ENCODE measurements at regions not wholly inside any gene's neighbourhood (a gene's known extent, or its start where the extent isn't known, plus 50 kb on each side); places are given as distances from the start of the nearest gene placed in this dataset.
"Not testable (repeated sequence)": the region's sequence is repeated elsewhere in the genome, so short reads cannot be mapped to it uniquely, and the experiment has no call there.

DNA sequence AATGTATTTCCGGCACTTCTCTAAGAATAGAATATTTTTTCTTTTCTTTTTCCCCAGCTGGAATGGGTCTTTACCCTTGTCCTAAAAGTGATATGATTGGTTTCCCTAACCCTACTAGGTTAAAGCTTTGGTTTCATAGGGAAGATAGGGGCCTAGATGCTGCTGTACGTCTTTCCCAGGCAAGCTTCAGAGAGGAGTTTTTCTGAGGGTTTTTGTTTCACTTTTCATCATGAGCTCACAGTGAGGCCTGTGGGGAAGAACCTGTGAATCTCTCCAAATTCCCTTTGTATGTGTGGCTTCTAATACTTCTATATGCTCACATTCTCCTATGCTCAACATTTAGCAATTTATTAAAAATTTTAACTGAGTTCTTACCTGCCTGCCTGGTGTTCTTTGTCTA, 320.0 kb upstream of the PCDH18 start:
- Histone ChIP-seq H3K36me3 (no peaks in the 10 kb centered on the region), H3K4me1 (no peaks in the 10 kb centered on the region), H3K4me3 (no peak overlapping the region), H3K27me3 (no peaks in the 10 kb centered on the region), H3K9me3 (peaks cover 0 to 13% (median 3%) of the 10 kb centered on the region in 4 donors), H3K27ac (no peak overlapping the region)
- 88 to 99% (median 93%) methylated on average over 2 of the region's 2 CpGs for WGBS, 5 donors
- intact Hi-C loops (cut with DNase I; ENCODE audit: low total_unique reads) = no loop called here
- no peak for TF ChIP-seq POLR2A (IDR thresholded peaks at IDR 0.05)
- no peak for TF ChIP-seq EP300 (IDR thresholded peaks at IDR 0.05)
- TF ChIP-seq, protein P1, sequence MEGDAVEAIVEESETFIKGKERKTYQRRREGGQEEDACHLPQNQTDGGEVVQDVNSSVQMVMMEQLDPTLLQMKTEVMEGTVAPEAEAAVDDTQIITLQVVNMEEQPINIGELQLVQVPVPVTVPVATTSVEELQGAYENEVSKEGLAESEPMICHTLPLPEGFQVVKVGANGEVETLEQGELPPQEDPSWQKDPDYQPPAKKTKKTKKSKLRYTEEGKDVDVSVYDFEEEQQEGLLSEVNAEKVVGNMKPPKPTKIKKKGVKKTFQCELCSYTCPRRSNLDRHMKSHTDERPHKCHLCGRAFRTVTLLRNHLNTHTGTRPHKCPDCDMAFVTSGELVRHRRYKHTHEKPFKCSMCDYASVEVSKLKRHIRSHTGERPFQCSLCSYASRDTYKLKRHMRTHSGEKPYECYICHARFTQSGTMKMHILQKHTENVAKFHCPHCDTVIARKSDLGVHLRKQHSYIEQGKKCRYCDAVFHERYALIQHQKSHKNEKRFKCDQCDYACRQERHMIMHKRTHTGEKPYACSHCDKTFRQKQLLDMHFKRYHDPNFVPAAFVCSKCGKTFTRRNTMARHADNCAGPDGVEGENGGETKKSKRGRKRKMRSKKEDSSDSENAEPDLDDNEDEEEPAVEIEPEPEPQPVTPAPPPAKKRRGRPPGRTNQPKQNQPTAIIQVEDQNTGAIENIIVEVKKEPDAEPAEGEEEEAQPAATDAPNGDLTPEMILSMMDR (IDR thresholded peaks at IDR 0.05) = no peak
- no peak for TF ChIP-seq POLR2AphosphoS5 (IDR thresholded peaks at IDR 0.05)
- no peak for DNase-seq

DNA sequence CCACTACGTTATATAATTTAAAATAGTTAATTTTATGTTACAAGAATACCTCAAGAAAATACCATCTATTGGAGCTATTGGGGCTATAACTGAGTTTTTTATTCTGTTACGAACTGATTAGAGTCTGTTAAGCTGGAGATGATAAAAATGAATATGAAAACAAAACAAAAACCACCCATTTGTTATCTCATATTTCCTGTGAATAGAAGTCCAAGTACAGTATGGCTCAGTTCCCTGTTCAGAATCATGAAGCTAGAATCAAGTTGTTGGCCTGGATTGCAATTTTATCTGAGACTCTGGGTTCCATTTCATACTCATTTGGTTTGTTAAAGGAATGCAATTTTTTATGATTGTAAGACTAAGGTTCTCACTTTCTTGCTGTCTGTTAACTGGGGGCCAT, 319.1 kb upstream of the PCDH18 start:
- intact Hi-C loops (cut with DNase I; ENCODE audit: low total_unique reads) = no loop called here
- TF ChIP-seq POLR2A (IDR thresholded peaks at IDR 0.05) (no peak), POLR2AphosphoS5 (IDR thresholded peaks at IDR 0.05) (no peak), EP300 (IDR thresholded peaks at IDR 0.05) (no peak)
- TF ChIP-seq, protein P1 (IDR thresholded peaks at IDR 0.05) = no peak
- 38 to 72% (median 67%) methylated on average over 2 of the region's 2 CpGs for WGBS, 5 donors

DNA sequence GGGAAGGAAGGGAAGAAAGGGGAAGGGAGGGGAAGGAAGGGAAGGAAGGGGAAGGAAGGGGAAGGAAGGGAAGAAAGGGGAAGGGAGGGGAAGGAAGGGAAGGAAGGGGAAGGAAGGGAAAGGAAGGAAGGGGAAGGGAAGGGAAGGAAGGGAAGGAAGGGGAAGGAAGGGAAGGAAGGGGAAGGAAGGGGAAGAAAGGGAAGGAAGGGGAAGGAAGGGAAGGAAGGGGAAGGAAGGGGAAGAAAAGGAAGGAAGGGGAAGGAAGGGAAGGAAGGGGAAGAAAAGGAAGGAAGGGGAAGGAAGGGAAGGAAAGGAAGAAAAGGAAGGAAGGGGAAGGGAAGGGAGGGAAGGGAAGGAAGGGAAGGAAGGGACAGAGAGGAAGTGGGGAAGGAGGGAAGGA, 295.7 kb upstream of the PCDH18 start:
- DNase-seq; H3K27me3 ChIP-seq; intact Hi-C loops (cut with DNase I; ENCODE audit: low total_unique reads); H3K4me1 ChIP-seq; H3K36me3 ChIP-seq; H3K27ac ChIP-seq; H3K4me3 ChIP-seq: not testable (repeated sequence)
- H3K9me3 ChIP-seq = peaks cover 0 to 16% (median 9%) of the 10 kb centered on the region in 4 donors

More for the DNA sequence above, 319.1 kb upstream of the PCDH18 start:
- no peaks in the 10 kb centered on the region for H3K27me3 ChIP-seq
- H3K4me3 ChIP-seq = no peak overlapping the region
- DNase-seq = no peak
- H3K9me3 ChIP-seq = peaks cover 0 to 13% (median 3%) of the 10 kb centered on the region in 4 donors
- no peaks in the 10 kb centered on the region for H3K4me1 ChIP-seq
- H3K36me3 ChIP-seq = no peaks in the 10 kb centered on the region
- H3K27ac ChIP-seq = no peak overlapping the region

DNA sequence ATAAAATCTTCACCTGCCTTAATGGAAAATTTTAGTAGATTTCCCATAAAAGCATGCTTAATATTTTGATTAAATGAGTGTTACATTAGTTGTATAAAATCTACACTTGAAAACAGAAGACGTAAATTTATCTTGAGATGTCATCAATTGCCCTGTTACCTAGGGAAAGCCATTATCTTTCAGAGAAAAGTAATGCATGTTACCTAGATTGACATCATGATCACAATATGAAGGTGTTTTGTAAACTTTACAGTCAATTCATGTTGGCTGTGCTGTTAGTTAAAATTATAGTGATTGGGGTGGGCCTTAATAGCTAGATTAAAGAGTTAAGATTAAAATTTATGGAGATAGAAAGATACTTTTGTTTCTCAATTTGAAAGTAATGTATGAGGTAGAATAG, 293.2 kb upstream of the PCDH18 start:
- no peak for TF ChIP-seq POLR2AphosphoS5 (IDR thresholded peaks at IDR 0.05)
- TF ChIP-seq POLR2A (IDR thresholded peaks at IDR 0.05) = no peak
- no peak for TF ChIP-seq EP300 (IDR thresholded peaks at IDR 0.05)
- TF ChIP-seq, protein P1 (IDR thresholded peaks at IDR 0.05) = no peak
- no peaks in the 10 kb centered on the region for H3K4me1 ChIP-seq
- H3K27ac ChIP-seq = no peak overlapping the region
- H3K9me3 ChIP-seq = peaks cover 0 to 10% (median 2%) of the 10 kb centered on the region in 4 donors
- H3K27me3 ChIP-seq = no peaks in the 10 kb centered on the region
- intact Hi-C loops (cut with DNase I; ENCODE audit: low total_unique reads) = no loop called here
- DNase-seq = no peak
- H3K4me3 ChIP-seq = no peak overlapping the region
- H3K36me3 ChIP-seq = no peaks in the 10 kb centered on the region
- 78 to 92% (median 86%) methylated on average over 1 of the region's 1 CpG for WGBS, 5 donors

DNA sequence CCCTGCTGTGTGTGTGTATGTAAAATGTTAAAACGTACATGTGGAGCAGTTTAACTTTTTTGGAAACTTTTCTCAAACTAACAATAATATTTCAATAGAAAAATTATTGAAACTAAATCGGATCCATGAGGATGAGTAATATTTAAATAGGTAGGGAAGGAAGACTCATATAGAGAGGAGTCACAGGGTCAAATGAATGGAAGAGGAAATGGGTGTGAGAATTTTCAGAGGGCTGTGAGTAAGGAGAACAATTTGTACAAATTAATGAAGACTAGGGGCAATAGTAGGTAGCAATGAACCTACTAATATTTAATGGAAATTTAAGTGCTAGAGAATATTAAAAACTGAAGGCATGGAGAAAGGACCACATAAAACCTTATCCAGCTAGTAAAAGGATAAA, 290.7 kb upstream of the PCDH18 start:
- no peaks in the 10 kb centered on the region for H3K27me3 ChIP-seq
- no peaks in the 10 kb centered on the region for H3K4me1 ChIP-seq
- no peak overlapping the region for H3K27ac ChIP-seq
- H3K36me3 ChIP-seq = no peaks in the 10 kb centered on the region
- intact Hi-C loops (cut with DNase I; ENCODE audit: low total_unique reads) = no loop called here
- no peak overlapping the region for H3K4me3 ChIP-seq
- WGBS, 5 donors = 61 to 81% (median 74%) methylated on average over 2 of the region's 2 CpGs
- H3K9me3 ChIP-seq = no peaks in the 10 kb centered on the region
- TF ChIP-seq POLR2AphosphoS5 (IDR thresholded peaks at IDR 0.05) (no peak), EP300 (IDR thresholded peaks at IDR 0.05) (no peak), POLR2A (IDR thresholded peaks at IDR 0.05) (no peak)
- TF ChIP-seq, protein P1 (IDR thresholded peaks at IDR 0.05) = no peak
- DNase-seq = no peak

Data from stomach (tissue), 8 donors.